Transverse colon (tissue), 3 donors: ENCODE measurements at regions not wholly inside any gene's neighbourhood (a gene's known extent, or its start where the extent isn't known, plus 50 kb on each side); places are given as distances from the start of the nearest gene placed in this dataset.

Experiments
- EP300 ChIP-seq: sonication (generic); formaldehyde crosslinking; IDR thresholded peaks from one replicate; pipeline ENCODE4 v1.6.1; 2017; ENCODE audit warnings: antibody characterized with exemption, low read depth
- TF ChIP-seq, protein P1 (sequence below), 5 experiments: fragments of 200-600 bp in 3 of 5; fragments of 450-650 bp in 2 of 5; sonication (generic) in 3 of 5; IDR thresholded peaks; 1 replicate in 2 of 5; 2 replicates in 3 of 5; pipeline ENCODE4 v1.5.1; 2016 to 2017; ENCODE audit warnings: antibody characterized with exemption in 5 of 5, inconsistent platforms in 3 of 5, mild to moderate bottlenecking in 2 of 5, moderate library complexity in 1 of 5

DNA sequence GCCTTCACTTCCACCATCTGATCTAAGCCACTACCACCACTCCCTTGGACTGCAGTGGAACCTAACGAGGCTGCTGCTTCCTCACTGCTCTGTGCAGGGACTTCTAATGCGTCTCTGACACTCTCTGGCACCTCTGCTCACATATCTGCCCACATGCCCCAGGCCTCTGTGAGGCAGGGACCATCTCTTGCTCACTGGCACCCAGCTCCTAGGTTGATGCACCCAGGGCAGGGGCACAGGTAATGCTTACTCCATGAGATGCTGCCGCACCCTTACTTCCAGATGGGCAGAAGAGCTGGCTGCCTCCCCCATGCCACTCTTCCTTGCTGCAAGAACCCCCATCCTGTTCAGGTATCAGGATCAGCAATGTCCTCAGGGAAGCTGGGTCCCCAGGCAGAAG, 294.0 kb upstream of the HS6ST1 start:
- TF ChIP-seq, protein P1, sequence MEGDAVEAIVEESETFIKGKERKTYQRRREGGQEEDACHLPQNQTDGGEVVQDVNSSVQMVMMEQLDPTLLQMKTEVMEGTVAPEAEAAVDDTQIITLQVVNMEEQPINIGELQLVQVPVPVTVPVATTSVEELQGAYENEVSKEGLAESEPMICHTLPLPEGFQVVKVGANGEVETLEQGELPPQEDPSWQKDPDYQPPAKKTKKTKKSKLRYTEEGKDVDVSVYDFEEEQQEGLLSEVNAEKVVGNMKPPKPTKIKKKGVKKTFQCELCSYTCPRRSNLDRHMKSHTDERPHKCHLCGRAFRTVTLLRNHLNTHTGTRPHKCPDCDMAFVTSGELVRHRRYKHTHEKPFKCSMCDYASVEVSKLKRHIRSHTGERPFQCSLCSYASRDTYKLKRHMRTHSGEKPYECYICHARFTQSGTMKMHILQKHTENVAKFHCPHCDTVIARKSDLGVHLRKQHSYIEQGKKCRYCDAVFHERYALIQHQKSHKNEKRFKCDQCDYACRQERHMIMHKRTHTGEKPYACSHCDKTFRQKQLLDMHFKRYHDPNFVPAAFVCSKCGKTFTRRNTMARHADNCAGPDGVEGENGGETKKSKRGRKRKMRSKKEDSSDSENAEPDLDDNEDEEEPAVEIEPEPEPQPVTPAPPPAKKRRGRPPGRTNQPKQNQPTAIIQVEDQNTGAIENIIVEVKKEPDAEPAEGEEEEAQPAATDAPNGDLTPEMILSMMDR (IDR thresholded peaks at IDR 0.05): no peak
- TF ChIP-seq EP300: no peak
